T-helper 2 cell (primary cell): ENCODE measurements at regions not wholly inside any gene's neighbourhood (a gene's known extent, or its start where the extent isn't known, plus 50 kb on each side); places are given as distances from the start of the nearest gene placed in this dataset.

Experiments used
- DNase-seq, 5 experiments: peaks; one replicate each; pipeline versions ENCODE4 v3.0.0 to v3.0.0-alpha.2; 2012 to 2022

- DNase-seq = no peak
Observed at GRCh38 chr3:176699288-176699687, 498.0 kb downstream of the TBL1XR1 start.

GRCh38 chr3:176697284-176697889, 499.9 kb downstream of the TBL1XR1 start:
- no peak for DNase-seq

- DNase-seq = no peak
Observed at GRCh38 chr3:176696816-176697215, 500.5 kb downstream of the TBL1XR1 start.

GRCh38 chr3:176692966-176693785, 504.1 kb downstream of the TBL1XR1 start:
- DNase-seq = no peak

GRCh38 chr3:176692199-176692965, 504.9 kb downstream of the TBL1XR1 start:
- DNase-seq = no peak

GRCh38 chr3:176690083-176690869, 507.0 kb downstream of the TBL1XR1 start:
- no peak for DNase-seq

- DNase-seq = no peak
Observed at GRCh38 chr3:176687754-176688153, 509.5 kb downstream of the TBL1XR1 start.

- no peak for DNase-seq
Observed at GRCh38 chr3:176683382-176683781, 513.9 kb downstream of the TBL1XR1 start.

GRCh38 chr3:176663837-176664831, 533.1 kb downstream of the TBL1XR1 start:
- no peak for DNase-seq

- no peak for DNase-seq
Observed at GRCh38 chr3:176663387-176663786, 533.9 kb downstream of the TBL1XR1 start.

GRCh38 chr3:176661432-176661964, 535.8 kb downstream of the TBL1XR1 start:
- no peak for DNase-seq

GRCh38 chr3:176655404-176656094, 541.7 kb downstream of the TBL1XR1 start:
- DNase-seq = no peak

- no peak for DNase-seq
Observed at GRCh38 chr3:176651622-176652021, 545.7 kb downstream of the TBL1XR1 start.

GRCh38 chr3:176650478-176650877, 546.8 kb downstream of the TBL1XR1 start:
- peak in 1 of 5 experiments; percentile 1 for DNase-seq

- DNase-seq = no peak
Observed at GRCh38 chr3:176647987-176648386, 549.3 kb downstream of the TBL1XR1 start.

GRCh38 chr3:176633511-176633910, 563.8 kb downstream of the TBL1XR1 start:
- DNase-seq = no peak

- DNase-seq = no peak
Observed at GRCh38 chr3:176632925-176633324, 564.4 kb downstream of the TBL1XR1 start.

- no peak for DNase-seq
Observed at GRCh38 chr3:176631165-176631564, 566.1 kb downstream of the TBL1XR1 start.

- no peak for DNase-seq
Observed at GRCh38 chr3:176628101-176628639, 569.1 kb downstream of the TBL1XR1 start.

- DNase-seq = no peak
Observed at GRCh38 chr3:176623468-176624150, 573.7 kb downstream of the TBL1XR1 start.
